Amniotic epithelial cell (primary cell): ENCODE measurements at regions not wholly inside any gene's neighbourhood (a gene's known extent, or its start where the extent isn't known, plus 50 kb on each side); places are given as distances from the start of the nearest gene placed in this dataset.

Source experiments
- DNase-seq: peaks from one replicate; pipeline ENCODE4 v3.0.0-alpha.2; 2010; ENCODE audit warnings: low read depth

GRCh38 chr9:73655831-73656230, 504.2 kb downstream of the ANXA1 start:
- no peak for DNase-seq

GRCh38 chr9:73665253-73665652, 513.6 kb downstream of the ANXA1 start:
- DNase-seq = no peak

- DNase-seq = peak; percentile 7
Measured at GRCh38 chr9:73667749-73668148, 516.1 kb downstream of the ANXA1 start.

GRCh38 chr9:73680831-73681230, 529.2 kb downstream of the ANXA1 start:
- no peak for DNase-seq

GRCh38 chr9:73682789-73683188, 531.1 kb downstream of the ANXA1 start:
- DNase-seq = no peak

GRCh38 chr9:73683862-73684591, 532.4 kb downstream of the ANXA1 start:
- DNase-seq = peak; percentile 78

GRCh38 chr9:73684601-73685000, 532.9 kb downstream of the ANXA1 start:
- DNase-seq = peak; percentile 69

GRCh38 chr9:73685786-73686185, 534.1 kb downstream of the ANXA1 start:
- no peak for DNase-seq

- no peak for DNase-seq
Measured at GRCh38 chr9:73689051-73689870, 537.6 kb downstream of the ANXA1 start.

- peak; percentile 19 for DNase-seq
Measured at GRCh38 chr9:73701415-73702057, 549.9 kb downstream of the ANXA1 start.

GRCh38 chr9:73714294-73714693, 562.6 kb downstream of the ANXA1 start:
- peak; percentile 63 for DNase-seq

- peak; percentile 7 for DNase-seq
Measured at GRCh38 chr9:73715591-73715990, 563.9 kb downstream of the ANXA1 start.

- peak; percentile 89 for DNase-seq
Measured at GRCh38 chr9:73719660-73720059, 568.0 kb downstream of the ANXA1 start.

GRCh38 chr9:73720601-73721000, 568.9 kb downstream of the ANXA1 start:
- no peak for DNase-seq

- DNase-seq = peak; percentile 5
Measured at GRCh38 chr9:73736270-73736669, 584.6 kb downstream of the ANXA1 start.

- peak; percentile 70 for DNase-seq
Measured at GRCh38 chr9:73738741-73739530, 587.3 kb downstream of the ANXA1 start.

GRCh38 chr9:73741316-73741715, 589.7 kb downstream of the ANXA1 start:
- no peak for DNase-seq

GRCh38 chr9:73742412-73742811, 590.7 kb downstream of the ANXA1 start:
- no peak for DNase-seq

GRCh38 chr9:73743826-73744225, 592.2 kb downstream of the ANXA1 start:
- DNase-seq = peak; percentile 51

GRCh38 chr9:73745598-73745997, 593.9 kb downstream of the ANXA1 start:
- no peak for DNase-seq

- peak; percentile 42 for DNase-seq
Measured at GRCh38 chr9:73753171-73753570, 601.5 kb downstream of the ANXA1 start.

- no peak for DNase-seq
Measured at GRCh38 chr9:73761905-73762304, 610.2 kb downstream of the ANXA1 start.
